CD4-positive, alpha-beta T cell (primary cell): ENCODE measurements at regions not wholly inside any gene's neighbourhood (a gene's known extent, or its start where the extent isn't known, plus 50 kb on each side); places are given as distances from the start of the nearest gene placed in this dataset.

Experiments
- ATAC-seq: fragments of 200-7000 bp; cut with Tn5 transposase; one replicate; pipeline ENCODE4 v1.10.0; 2022; ENCODE audit warnings: mild to moderate bottlenecking; ENCODE audit not compliant: poor library complexity
- CTCF ChIA-PET: fragments of 350-600 bp; sonication (Branson Sonifier 250); formaldehyde crosslinking; loops from one replicate; lab custom pipeline; 2021; ENCODE audit warnings: antibody characterized with exemption, inconsistent platforms; lab: Charles Lee
- POLR2A ChIA-PET: fragments of 350-600 bp; sonication (Branson Sonifier 250); formaldehyde crosslinking; loops from one replicate; lab custom pipeline; 2021; ENCODE audit warnings: antibody characterized with exemption, inconsistent platforms; lab: Charles Lee
- DNase-seq, 14 experiments: peaks; one replicate each; pipeline ENCODE4 v3.0.0-alpha.2; 2013 to 2020; ENCODE audit warnings: mixed read lengths in 2 of 14
- H3K27ac ChIP-seq, 2 donors: one replicate each; pipeline versions ENCODE4 v1.5.1 to v1.7.0; 2013; ENCODE audit warnings: low read length in 2 of 2, low read depth in 1 of 2, mild to moderate bottlenecking in 1 of 2
- H3K27me3 ChIP-seq, 2 experiments: 1 replicate in 1 of 2; 2 replicates in 1 of 2; pipeline versions ENCODE4 v1.6.1 to v1.7.0; 2013; ENCODE audit warnings: low read length in 2 of 2, control low read depth in 1 of 2, mild to moderate bottlenecking in 1 of 2, moderate library complexity in 1 of 2; ENCODE audit not compliant: insufficient read depth in 2 of 2, control insufficient read depth in 1 of 2
- H3K36me3 ChIP-seq: one replicate; pipeline ENCODE4 v1.6.1; 2013; ENCODE audit warnings: low read length, control low read depth; ENCODE audit not compliant: insufficient read depth
- H3K4me1 ChIP-seq: one replicate; pipeline ENCODE4 v1.6.1; 2013; ENCODE audit warnings: low read length, control low read depth; ENCODE audit not compliant: insufficient read depth
- H3K4me3 ChIP-seq: one replicate; pipeline ENCODE4 v1.5.1; 2013; ENCODE audit warnings: mild to moderate bottlenecking, low read length, moderate library complexity
- H3K9me3 ChIP-seq, 2 experiments: 1 replicate in 1 of 2; 2 replicates in 1 of 2; pipeline versions ENCODE4 v1.6.1 to v1.7.0; 2013; ENCODE audit warnings: low read length in 2 of 2, mild to moderate bottlenecking in 2 of 2, control low read depth in 1 of 2, moderate library complexity in 1 of 2; ENCODE audit not compliant: control insufficient read depth in 1 of 2, insufficient read depth in 1 of 2
- H3K27ac Mint-ChIP-seq: one replicate; pipeline ENCODE4 v1.8.0; 2020; ENCODE audit warnings: mixed read lengths
- H3K27me3 Mint-ChIP-seq: one replicate; pipeline ENCODE4 v1.8.0; 2021; ENCODE audit warnings: mixed read lengths
- H3K36me3 Mint-ChIP-seq: one replicate; pipeline ENCODE4 v1.8.0; 2021; ENCODE audit warnings: low read depth, mixed read lengths
- H3K4me1 Mint-ChIP-seq: one replicate; pipeline ENCODE4 v1.8.0; 2021; ENCODE audit warnings: low read depth, mixed read lengths
- H3K4me3 Mint-ChIP-seq: one replicate; pipeline ENCODE4 v1.8.0; 2020; ENCODE audit warnings: mild to moderate bottlenecking, mixed read lengths
- H3K9me3 Mint-ChIP-seq: one replicate; pipeline ENCODE4 v1.8.0; 2020; ENCODE audit warnings: mixed read lengths
- CTCF ChIP-seq: fragments of 200-600 bp; IDR thresholded peaks from one replicate; pipeline ENCODE4 v1.8.0; 2022; ENCODE audit warnings: antibody characterized with exemption, mild to moderate bottlenecking
- intact Hi-C, 2 experiments: fragments of 100-400 bp; cut with DNase I in 1 of 2; cut with micrococcal nuclease in 1 of 2; formaldehyde crosslinking; loops; one replicate each; pipeline versions ENCODE4 v1.15.1 to v1.9.0; 2023 to 2025; cut with DNase I, micrococcal nuclease

GRCh38 chr22:49302530-49302929 is 525.1 kb downstream of the BRD1 start:
- Mint-ChIP-seq H3K4me1 (no peaks in the 10 kb centered on the region), H3K9me3 (no peaks in the 10 kb centered on the region), H3K36me3 (no peaks in the 10 kb centered on the region), H3K27me3 (peaks cover 19% of the 10 kb centered on the region), H3K4me3 (no peak overlapping the region), H3K27ac (no peak overlapping the region)
- H3K9me3 ChIP-seq, result peaks cover 0 to 38% of the 10 kb centered on the region in 2 experiments
- H3K4me1 ChIP-seq, result peaks cover 3% of the 10 kb centered on the region
- H3K36me3 ChIP-seq, result no peaks in the 10 kb centered on the region
- intact Hi-C loops, result no loop called here
- DNase-seq (peak in 1 of 14 experiments; percentile 17), ATAC-seq (no peak)
- TF ChIP-seq CTCF, result no peak
- ChIA-PET POLR2A (no interaction called here), CTCF (no interaction called here)
- no peak overlapping the region for H3K27ac ChIP-seq
- H3K27me3 ChIP-seq, result peaks cover 4 to 10% of the 10 kb centered on the region in 2 experiments
- no peak overlapping the region for H3K4me3 ChIP-seq

GRCh38 chr22:49302150-49302460 is 525.6 kb downstream of the BRD1 start:
- ChIA-PET CTCF (no interaction called here), POLR2A (no interaction called here)

GRCh38 chr22:49301398-49302149 is 526.1 kb downstream of the BRD1 start:
- peaks cover 3% of the 10 kb centered on the region for H3K4me1 ChIP-seq
- no peak overlapping the region for H3K27ac ChIP-seq
- ATAC-seq (no peak), DNase-seq (peak in 1 of 14 experiments; percentile 28)
- no peak overlapping the region for H3K4me3 ChIP-seq
- no peak overlapping the region for H3K27ac Mint-ChIP-seq
- H3K4me3 Mint-ChIP-seq, result no peak overlapping the region
- peaks cover 19% of the 10 kb centered on the region for H3K27me3 Mint-ChIP-seq
- ChIA-PET POLR2A (no interaction called here), CTCF (no interaction called here)
- H3K36me3 ChIP-seq, result no peaks in the 10 kb centered on the region
- H3K4me1 Mint-ChIP-seq, result no peaks in the 10 kb centered on the region
- H3K36me3 Mint-ChIP-seq, result no peaks in the 10 kb centered on the region
- peaks cover 3 to 10% of the 10 kb centered on the region in 2 experiments for H3K27me3 ChIP-seq
- no peaks in the 10 kb centered on the region for H3K9me3 Mint-ChIP-seq
- H3K9me3 ChIP-seq, result peaks cover 0 to 42% of the 10 kb centered on the region in 2 experiments
- intact Hi-C loops, result no loop called here
- no peak for TF ChIP-seq CTCF

More at GRCh38 chr22:49302150-49302460, 525.6 kb downstream of the BRD1 start:
- Mint-ChIP-seq H3K36me3 (no peaks in the 10 kb centered on the region), H3K4me3 (no peak overlapping the region), H3K9me3 (no peaks in the 10 kb centered on the region), H3K4me1 (no peaks in the 10 kb centered on the region), H3K27me3 (peaks cover 19% of the 10 kb centered on the region), H3K27ac (no peak overlapping the region)
- no peak for ATAC-seq
- Histone ChIP-seq H3K27me3 (peaks cover 4 to 10% of the 10 kb centered on the region in 2 experiments), H3K4me3 (no peak overlapping the region), H3K4me1 (peaks cover 3% of the 10 kb centered on the region), H3K36me3 (no peaks in the 10 kb centered on the region), H3K9me3 (peaks cover 0 to 42% of the 10 kb centered on the region in 2 experiments), H3K27ac (no peak overlapping the region)
- DNase-seq, result no peak
- intact Hi-C loops, result no loop called here
- TF ChIP-seq CTCF, result no peak
